Thyroid gland (tissue), 4 donors: ENCODE measurements at regions not wholly inside any gene's neighbourhood (a gene's known extent, or its start where the extent isn't known, plus 50 kb on each side); places are given as distances from the start of the nearest gene placed in this dataset.

Experiments
- POLR2A ChIP-seq, 2 donors: fragments of 450-650 bp; IDR thresholded peaks; one replicate each; pipeline ENCODE4 v1.6.1; 2017; ENCODE audit warnings: antibody characterized with exemption in 2 of 2, mild to moderate bottlenecking in 2 of 2, moderate library complexity in 1 of 2
- TF ChIP-seq, protein P1 (sequence below), 6 experiments: fragments of 200-600 bp in 3 of 6; fragments of 450-650 bp in 3 of 6; sonication (generic) in 3 of 6; IDR thresholded peaks; one replicate each; pipeline ENCODE4 v1.5.1; 2016 to 2019; ENCODE audit warnings: antibody characterized with exemption in 6 of 6, mild to moderate bottlenecking in 2 of 6, inconsistent platforms in 1 of 6, moderate library complexity in 1 of 6

DNA sequence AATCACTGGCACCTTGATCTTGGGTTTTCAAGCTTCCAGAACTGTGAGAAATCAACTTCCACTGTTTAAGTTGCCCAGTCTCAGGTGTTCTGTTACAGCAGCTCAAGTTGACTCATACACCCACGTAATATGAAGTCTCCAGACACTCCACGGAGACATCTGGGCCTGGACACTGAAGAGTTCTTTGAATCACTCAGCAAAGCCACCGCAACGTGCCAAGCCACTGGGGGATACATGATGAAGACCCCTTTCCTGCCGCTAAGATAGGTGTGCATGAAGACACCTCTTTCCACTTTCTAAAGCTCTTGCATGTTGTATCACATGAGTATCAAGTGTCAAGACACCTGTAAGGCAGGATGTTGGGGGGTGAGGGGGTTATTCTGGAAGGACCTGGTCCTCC is 311.7 kb upstream of the RTL1 start:
- TF ChIP-seq, protein P1, sequence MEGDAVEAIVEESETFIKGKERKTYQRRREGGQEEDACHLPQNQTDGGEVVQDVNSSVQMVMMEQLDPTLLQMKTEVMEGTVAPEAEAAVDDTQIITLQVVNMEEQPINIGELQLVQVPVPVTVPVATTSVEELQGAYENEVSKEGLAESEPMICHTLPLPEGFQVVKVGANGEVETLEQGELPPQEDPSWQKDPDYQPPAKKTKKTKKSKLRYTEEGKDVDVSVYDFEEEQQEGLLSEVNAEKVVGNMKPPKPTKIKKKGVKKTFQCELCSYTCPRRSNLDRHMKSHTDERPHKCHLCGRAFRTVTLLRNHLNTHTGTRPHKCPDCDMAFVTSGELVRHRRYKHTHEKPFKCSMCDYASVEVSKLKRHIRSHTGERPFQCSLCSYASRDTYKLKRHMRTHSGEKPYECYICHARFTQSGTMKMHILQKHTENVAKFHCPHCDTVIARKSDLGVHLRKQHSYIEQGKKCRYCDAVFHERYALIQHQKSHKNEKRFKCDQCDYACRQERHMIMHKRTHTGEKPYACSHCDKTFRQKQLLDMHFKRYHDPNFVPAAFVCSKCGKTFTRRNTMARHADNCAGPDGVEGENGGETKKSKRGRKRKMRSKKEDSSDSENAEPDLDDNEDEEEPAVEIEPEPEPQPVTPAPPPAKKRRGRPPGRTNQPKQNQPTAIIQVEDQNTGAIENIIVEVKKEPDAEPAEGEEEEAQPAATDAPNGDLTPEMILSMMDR (IDR thresholded peaks at IDR 0.05) = no peak
- no peak for TF ChIP-seq POLR2A (IDR thresholded peaks at IDR 0.05)
